NCI-H69 (cell line): ENCODE measurements at regions not wholly inside any gene's neighbourhood (a gene's known extent, or its start where the extent isn't known, plus 50 kb on each side); places are given as distances from the start of the nearest gene placed in this dataset.

Source experiments
- DNase-seq: peaks from one replicate; lab custom pipeline; 2025; lab: John Stamatoyannopoulos, UW

DNA sequence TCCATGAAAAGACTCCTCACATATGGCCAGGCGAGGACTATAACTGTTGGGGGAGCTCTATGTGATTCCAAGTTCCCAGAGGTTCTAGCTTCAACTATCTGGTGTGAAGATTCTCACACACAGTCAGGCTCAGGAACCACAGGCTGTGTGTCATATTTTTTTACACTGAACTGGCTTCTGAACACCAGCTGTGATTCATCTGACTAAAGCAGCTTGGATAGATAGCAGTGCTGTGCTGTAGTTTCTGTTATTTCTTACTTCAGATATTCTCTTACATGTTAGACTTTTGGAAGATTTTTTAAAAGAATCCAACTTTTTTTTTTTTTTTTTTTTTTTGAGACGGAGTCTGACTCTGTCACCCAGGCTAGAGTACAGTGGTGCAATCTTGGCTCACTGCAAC lies 140.7 kb upstream of the MCHR2 start:
- no peak for DNase-seq

DNA sequence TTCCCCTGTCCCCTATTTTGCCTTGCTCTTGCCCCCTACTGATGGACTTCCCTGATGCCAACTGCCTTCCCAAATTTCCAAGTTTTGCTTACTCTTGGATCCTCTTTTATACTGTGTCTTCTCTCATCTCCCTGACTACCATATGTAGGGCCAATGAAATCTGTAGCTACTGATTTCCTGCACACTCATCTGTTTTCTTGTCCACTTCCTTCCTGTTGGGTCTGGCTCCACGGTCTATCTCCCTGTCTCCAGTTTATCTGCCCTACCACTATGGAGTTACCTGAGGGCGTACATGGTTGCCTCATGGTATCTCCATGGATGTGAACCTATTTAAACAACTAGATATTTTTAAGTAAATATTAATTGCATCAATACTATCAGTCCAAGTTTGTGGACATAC lies 140.3 kb upstream of the MCHR2 start:
- DNase-seq = no peak

DNA sequence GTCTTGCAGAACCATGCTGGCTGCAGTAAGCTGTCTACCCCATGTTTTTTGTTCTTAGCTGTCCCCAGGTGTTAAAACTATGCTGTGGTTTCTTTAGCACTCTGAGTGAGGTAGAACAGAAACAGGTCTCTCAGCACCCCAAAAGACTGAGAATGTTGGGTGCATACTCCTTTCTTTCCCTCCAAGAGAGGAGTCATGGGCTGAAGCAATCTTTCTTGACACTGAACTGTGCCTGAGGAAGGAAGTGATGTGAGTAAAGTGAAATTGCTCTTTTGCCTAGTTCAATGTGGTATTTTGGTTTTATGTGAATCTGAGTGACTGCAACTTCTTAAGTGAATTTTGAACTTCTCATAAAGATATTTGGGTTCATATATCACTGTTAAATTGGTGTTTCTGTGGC lies 138.0 kb upstream of the MCHR2 start:
- DNase-seq = no peak

DNA sequence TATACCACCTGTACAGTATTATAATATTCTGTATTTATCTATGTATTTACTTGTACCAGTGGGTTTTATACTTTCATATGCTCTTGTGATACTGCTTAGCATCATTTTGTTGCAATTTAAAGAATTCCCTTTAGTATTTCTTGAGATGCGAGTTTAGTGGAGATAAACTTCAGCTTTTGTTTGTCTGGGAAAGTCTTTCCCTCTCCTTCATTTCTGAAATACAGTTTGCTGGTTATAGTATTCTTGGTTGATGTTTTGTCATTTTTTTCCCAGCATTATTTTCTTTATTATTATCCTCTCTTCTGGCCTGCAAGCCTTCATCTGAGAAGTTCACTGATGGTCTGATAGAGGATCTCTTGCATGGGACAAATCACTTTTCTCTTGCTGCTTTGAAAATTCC lies 136.6 kb upstream of the MCHR2 start:
- no peak for DNase-seq

DNA sequence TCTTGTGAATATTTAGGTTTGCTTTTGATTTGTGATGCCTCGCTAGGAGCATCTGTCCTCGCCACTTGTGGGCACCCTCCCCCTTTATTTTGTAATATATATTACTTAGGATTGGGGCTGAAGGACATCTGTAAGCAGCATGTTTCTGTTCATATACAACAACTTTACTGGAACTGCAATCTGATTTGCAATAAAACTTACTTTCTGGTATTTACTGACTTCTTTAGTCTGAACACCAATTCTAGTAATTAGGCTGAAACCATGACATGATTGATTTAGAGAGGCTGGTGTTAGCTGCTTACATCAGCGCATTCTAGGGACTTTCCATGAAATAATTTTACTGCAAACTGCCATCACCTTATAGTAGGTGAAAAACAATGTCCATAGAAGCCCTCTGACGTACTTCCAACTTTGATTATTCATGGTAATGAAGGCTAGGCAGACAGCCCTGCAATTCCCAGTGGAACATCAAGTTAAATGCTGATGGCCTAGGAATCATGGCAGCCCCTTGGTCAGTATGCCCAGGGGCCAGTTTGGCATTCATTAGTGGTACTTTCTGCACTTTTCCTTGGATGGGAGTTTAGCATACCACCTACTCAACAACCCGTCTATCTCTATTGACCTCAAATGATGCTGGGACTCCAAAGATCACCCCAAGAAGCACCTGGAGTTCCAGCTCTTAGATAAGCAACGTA lies 132.9 kb upstream of the MCHR2 start:
- DNase-seq = peak; percentile 24

DNA sequence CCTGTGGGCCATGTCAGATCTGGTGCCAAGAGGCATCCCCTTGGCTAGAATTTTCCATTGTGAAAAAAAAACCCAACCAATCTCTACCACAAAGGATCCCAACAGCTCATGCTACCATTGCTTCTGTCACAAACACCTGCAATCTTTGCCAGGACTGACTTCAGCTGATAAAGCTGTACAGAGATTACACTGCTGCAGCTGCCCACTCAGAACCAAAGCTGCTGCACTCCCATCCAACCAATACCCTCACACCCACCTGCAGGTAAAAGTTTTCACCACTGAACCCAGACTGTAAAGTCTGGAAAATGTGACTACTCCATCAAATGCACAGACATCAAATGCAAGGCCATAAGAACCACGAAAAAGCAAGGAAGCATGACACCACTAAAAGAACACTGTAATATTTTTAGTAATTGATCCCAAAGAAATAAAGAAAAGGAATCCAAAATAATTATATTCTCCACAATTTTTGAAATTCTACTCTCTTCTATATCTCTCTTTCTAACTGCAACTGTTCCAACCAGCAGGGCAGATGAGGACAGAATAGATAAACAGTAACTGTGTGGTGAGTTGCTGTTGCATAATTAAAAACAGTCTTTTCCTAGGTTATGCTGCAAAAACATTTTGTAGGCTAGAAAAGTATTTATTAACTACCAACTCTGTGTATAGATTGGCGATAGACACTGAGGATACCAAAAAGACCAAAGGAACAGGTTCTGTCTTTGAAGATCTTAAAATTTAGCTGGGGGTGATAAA lies 128.0 kb upstream of the MCHR2 start:
- no peak for DNase-seq

DNA sequence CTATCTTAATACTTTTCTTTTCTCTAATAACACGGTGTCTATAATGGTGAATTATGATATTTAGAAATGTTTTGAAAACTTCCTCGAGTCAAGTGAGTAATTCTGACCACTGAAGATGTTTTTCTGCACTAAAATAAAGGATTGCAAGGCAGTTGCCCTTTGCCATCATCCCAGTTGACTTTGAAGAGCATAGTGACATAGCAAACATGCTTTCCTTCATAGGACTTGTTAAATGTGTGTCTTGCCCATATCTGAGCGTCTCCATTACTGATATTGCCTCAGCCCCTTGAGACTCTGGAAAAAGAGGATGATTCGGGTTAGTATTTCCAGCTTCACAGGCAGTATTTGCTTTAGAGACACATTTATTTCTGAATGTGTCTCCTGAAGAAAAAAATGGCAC lies 125.2 kb upstream of the MCHR2 start:
- no peak for DNase-seq

DNA sequence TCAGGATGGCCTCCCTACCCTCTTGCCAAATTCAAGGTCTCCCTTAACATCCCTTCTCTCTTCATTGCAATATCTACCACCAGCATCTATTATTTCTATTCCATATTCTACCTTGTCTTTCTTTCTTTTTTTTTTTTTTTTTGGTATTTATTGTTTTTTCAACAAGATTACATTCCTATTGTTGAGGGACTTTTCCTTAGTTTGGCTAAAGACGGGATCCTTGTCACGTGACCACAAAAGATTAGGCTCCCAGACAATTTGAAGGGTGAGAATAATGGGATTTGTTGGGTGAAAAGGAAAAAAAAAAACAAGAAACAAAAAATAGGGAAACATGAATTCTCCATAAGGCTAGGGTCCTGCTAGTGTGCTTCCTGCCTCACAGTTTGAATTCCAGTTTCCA lies 124.3 kb upstream of the MCHR2 start:
- DNase-seq = no peak

DNA sequence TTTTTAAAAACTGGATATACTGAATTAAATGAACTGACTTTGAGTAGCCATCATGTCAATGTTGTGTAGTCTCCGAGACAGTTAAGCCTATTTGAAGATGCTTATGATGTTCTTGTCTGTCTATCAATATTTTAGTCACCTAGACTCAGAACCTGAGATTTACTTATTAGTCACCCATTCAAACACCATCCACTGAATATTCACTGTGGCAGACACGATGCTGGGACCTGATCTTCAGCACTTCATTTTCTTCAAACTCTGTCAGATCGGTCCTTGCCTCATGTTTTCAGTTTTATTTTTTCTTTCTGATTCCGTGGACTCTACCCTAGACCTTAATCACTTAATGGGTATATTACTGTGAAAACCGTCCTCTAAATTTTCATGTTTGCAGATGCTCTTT lies 123.7 kb upstream of the MCHR2 start:
- no peak for DNase-seq

DNA sequence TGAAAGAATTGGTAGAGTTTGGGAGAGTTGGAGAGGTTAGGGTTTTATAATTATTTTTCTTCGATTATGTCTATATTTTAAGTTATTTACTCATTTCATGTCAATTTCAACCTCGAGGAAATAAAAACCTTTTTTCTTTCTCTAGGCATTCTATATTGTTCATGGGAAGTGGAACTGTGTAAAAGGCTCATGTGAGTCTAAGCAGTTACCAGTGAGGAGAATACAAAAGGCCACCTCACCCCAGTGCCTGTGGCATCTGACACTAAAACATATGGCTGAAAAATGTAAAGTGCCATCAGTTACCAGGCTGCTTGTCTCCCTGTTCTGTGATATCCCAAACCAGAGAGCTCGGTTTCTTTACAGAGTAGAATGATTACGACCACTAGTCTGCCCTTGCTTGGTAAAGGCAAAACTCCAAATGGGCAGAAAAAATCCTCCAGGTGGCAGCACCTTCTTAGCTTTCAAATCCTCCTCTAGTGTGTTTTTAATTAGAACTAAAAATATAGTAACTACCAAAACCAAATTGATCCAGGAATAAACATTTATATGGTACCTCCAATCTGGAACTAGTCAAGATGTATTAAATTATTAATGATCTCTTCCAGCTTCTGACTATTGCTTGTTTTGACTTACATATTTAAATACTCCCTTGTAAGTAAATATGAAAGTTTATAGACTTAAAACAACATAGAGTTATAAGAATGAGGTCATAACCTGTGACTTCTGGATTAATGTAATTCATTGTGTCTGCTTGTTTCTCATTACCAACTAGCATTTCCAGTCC lies 122.6 kb upstream of the MCHR2 start:
- DNase-seq = peak; percentile 91

DNA sequence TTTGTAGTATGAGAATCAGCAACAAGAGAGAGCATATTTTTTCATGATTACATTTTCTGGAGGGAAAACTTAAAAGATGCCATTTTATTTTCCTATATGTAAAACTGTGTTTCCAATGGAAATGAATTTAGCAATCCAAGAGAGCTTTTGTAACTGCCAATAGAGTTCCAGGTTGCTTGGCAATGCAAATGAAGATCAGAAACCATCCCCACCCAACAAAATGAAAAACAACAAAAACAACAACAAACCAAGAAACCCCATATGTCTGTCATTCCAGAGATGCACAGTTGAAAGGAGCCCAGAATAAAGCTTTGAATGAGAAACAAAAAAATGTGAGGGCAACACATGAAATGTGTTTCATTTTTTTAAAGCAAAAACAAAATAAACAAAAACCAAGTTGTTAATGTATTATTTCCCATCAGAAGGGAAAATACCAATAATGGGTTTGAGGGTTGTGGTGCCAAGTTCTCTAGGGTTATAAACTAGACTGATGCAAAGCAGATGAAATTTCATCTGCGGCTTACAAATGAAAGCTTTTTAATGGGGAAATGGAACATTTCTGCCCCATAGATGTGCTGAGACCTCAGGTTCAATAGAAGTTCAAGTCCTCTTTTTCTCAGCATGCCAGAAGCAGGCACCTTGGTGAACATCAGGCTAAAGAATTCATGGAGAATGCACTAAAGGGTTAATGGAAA lies 121.5 kb upstream of the MCHR2 start:
- no peak for DNase-seq

DNA sequence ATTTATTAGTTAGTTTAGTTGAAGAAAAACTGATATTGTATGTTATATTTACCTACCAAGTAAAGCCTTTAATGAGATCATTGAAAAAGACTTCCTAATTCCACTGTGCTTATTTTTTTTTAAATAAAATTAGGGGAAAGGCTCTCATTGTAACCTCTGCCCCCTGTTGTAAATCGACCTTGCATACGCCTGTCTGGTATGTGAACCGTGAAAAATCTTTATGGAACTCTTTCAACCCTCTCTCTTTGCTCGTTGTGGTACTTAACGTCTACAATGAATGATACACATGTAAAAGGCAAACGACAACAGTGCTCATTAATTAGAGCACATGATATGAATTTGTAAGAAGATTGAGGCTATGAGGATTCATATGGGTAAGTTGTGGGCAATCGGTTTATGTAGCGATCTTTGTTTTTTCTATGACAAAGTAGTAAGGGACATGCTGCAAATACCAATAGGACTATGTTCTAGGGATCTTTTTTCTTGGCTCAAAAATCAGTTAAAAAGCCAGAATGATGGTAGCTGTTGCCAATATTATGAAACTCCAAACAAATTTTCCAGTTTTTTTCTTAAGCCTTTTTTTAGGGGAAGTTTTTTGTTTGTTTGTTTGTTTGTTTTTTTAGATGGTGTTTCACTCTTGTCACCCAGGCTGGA lies 119.0 kb upstream of the MCHR2 start:
- peak; percentile 40 for DNase-seq

DNA sequence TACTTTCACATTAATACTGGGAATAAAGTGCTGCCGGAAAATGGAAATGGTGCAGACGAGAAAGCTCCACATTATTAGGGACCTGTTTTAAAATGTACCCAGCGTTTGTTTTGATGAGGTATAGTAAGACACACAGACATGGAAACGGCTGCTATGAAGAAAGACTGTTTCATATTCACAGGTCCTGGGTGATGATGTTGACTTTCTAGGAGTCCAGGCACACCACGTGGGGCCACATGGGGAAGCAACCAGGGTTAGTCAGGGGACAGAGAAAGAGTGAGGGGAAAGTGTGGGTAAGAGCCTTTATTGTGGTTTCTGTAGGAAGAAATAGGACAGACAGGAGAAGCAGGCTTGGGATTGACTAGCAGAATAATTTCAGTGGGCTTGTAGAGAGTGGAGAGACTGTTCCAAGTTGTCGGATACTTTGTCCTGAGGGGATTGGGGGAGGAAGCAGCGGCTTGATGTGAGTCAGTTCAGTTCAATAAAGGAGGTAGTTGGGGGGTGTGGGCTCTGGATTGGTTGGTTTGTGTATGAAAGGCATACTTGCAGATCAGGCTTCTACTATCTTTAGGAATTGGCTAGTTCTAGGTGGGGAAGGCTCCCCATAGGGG lies 112.0 kb upstream of the MCHR2 start:
- no peak for DNase-seq

DNA sequence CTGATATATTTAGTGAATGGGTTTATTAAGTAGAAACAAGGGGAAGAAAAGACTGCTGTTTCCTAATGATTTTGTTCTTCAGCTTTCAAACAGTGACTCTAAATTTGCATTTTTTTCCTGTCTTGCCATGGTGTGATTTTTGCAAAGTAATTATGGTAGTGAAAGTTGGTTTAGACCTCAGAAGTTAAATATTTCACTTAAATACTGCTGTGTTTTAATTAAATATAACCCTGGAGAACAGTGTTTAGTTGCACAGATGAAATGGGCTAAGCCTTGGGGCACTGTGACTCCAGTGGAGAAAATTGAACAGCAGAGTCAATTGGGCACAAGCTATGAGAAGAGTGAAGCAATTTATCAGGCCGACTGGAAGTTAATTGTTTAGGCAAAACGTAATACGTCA lies 111.1 kb upstream of the MCHR2 start:
- DNase-seq = peak; percentile 62

DNA sequence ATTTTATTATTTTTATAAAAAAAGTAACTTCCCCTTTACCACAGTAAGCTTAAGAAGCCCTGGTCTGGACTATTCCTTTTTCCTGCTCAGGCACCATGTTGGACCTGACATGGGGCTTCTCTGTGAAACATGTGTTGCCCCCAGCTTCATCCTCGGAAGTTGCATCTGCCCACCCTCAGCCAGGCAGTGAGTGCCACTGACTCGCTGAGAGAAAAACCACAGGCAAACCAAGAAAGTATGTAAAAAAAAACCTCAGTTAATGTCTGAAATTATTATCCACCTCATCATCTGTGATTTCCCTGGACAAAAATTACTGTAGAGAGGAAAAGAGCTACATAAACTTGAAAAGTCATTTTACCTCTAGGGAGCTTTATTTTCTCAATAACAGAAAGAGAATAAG lies 109.9 kb upstream of the MCHR2 start:
- DNase-seq = no peak

DNA sequence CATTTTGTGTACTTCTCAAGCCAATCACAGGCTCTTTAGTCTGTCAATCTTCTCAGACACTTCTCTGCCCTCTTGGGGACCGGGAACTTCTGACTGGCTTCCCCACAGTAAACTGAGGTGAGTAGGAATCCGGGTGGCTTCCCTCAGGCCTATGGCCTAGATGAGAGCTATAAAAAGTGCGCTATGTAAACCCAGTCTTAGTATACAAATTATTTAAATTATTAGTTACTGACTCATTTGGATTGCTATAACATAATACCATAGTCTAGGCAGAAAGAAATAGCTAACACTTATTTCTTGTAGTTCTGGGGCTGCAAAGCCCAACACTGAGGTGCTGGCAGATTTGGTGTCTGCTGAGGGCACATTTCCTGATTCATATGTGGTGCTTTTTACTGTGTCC lies 109.2 kb upstream of the MCHR2 start:
- no peak for DNase-seq

DNA sequence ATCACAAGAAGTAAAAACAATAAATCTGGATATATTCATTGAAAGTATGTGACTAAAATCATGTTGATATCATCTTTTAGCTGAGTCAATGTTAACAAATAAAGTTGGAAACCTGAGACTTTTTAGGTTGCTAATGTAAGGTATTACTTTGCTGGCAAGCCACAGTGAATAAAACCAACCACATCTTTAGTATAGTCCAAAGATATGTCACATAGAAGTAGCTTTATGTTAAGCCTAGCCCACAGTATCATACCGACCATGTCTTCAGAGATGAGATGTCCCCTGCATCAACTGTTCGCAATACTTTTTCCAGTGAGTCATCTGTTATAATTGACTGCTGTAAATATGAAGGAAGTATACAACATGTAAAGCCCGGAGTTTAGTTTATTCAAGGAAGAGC lies 107.6 kb upstream of the MCHR2 start:
- no peak for DNase-seq

DNA sequence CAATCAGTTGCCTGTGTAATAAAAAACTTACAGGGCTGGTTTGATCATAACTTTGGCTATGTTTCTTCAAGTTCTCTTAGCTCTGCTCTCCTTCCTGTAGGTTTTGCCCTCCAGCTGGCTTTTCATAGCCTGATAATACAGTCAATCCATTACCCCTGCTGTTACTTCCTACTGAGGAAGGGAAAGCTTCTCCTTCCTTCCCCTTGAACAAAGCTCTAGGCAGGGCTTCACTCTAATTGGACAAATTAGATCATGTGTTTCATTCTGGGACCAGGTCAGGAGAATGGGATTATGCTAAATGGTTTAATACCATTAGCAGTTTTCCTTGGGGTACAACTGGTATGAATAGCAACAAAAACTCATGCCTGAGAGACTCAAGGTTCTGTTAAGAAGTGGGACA lies 106.8 kb upstream of the MCHR2 start:
- peak; percentile 64 for DNase-seq

DNA sequence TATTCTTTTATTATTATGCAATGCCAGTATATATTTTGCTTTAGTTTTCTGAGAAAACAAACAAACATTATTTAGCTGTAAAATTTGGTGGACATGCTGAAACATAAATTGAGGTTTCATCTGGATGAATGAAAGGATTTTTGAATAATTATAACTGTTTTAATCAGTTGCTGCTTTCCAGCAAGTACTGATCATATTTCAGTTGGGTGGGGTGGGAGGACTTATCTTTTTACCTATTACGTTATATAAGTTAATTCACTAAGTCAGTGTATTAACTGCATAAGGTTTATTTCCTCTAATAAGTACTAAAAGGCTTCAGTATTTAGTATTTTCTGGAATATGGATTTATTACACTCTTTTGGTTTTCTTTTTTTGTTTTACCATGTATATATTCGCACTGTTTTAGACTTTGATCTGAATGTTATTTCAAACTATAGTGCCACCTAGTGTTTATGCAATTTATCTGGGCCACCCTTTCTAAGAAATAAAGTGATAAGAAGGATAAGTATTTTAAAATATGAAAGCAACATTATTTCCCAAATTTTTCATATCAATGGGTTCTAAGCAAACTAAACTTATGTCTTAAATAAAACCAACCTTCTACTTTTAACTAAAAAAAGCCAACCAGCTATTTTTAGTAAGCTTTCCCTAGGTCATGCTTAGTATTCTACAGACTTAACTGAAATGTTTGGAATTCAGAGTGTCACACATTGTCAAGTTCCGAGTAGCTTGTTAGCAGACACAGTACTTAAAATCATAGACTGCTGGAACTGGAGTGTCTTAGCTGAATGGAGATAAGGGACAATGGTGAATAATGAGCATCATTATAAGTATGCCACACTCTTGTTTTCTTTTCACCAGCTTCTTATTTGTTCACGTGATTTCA lies 105.4 kb upstream of the MCHR2 start:
- peak; percentile 69 for DNase-seq

DNA sequence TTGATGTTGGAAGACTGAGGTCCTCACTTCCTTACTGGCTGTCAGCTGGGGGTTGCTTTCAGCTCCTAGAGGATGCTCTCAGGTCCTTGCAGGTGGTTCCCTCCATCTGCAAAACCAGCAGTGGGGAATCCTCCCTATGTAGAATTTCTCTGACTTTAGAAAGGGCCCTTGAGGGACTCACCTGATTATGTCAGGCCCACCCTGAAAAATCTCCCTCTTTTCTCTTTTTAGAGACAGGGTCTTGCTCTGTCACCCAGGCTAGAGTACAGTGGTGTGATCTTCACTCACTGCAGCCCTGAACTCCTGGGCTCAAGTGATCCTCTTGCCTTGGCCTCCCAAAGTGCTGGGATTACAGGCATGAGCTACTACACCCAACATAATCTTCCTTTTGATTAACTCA lies 102.9 kb upstream of the MCHR2 start:
- DNase-seq = no peak

DNA sequence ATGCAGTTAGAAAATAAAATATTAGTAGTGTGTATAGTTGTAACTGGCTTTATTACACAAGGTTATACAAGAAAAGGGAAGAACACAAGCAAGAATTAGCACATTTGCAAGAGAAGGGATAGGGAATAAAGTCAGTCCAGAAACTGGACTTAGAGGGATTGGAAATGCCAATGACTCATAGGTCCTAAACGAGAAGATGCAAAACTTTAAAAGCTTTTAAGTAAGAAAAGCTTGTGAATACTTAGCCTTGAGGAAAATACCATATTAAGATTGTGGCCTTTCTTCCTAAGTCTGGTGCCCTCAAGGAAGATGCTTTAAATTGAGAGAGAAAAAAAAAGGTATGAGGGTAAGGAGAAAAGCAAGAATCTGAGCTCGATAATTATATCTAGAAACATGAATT lies 102.3 kb upstream of the MCHR2 start:
- no peak for DNase-seq
